ENCODE measurements at regions not wholly inside any gene's neighbourhood (a gene's known extent, or its start where the extent isn't known, plus 50 kb on each side); places are given as distances from the start of the nearest gene placed in this dataset.

DNA sequence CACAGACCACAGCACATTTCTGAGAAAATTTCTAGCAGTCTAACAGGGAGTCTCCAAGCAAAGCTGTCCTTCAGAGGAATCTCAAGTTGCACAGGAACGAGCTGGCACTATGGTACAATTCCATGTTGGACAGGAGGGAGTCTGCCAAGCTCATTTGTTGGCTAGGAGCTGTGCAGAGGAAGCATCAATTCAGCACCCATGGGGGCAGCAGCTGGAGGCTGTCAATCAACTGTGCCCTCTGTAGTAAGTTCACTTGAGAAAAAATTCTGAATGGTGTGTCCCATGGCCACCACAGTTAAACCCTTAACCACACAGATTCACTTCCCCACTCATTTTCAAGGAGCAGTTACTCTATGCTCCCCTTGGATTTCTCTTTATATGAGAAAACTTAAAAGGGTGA, 298.5 kb upstream of the PPP2R3A start:
- no peaks in the 10 kb centered on the region for H3K36me3 ChIP-seq
- no peak overlapping the region for H3K4me3 ChIP-seq
- no peaks in the 10 kb centered on the region for H3K4me1 ChIP-seq
- H3K9me3 ChIP-seq = peaks cover 0 to 2% (median 1%) of the 10 kb centered on the region in 4 donors
- intact Hi-C loops (cut with DNase I) = no loop called here
- H3K27me3 ChIP-seq = no peaks in the 10 kb centered on the region
- no peak for DNase-seq
- no peak for TF ChIP-seq POLR2AphosphoS5 (IDR thresholded peaks at IDR 0.05)
- TF ChIP-seq POLR2A (IDR thresholded peaks at IDR 0.05) = no peak
- TF ChIP-seq EP300 (IDR thresholded peaks at IDR 0.05) = no peak
- TF ChIP-seq CTCF (IDR thresholded peaks at IDR 0.05) = no peak
- 49% methylated on average over 1 of the region's 1 CpG for WGBS, 2 donors
- no peak overlapping the region for H3K27ac ChIP-seq

- 82 to 89% methylated on average over 3 of the region's 3 CpGs for WGBS, 2 donors
- no peaks in the 10 kb centered on the region for H3K36me3 ChIP-seq
- H3K4me1 ChIP-seq = no peaks in the 10 kb centered on the region
- intact Hi-C loops (cut with DNase I) = no loop called here
- H3K27ac ChIP-seq = no peak overlapping the region
- no peak for TF ChIP-seq POLR2A (IDR thresholded peaks at IDR 0.05)
- peaks cover 0 to 2% (median 0%) of the 10 kb centered on the region in 4 donors for H3K9me3 ChIP-seq
- DNase-seq = no peak
- no peak overlapping the region for H3K4me3 ChIP-seq
- H3K27me3 ChIP-seq = no peaks in the 10 kb centered on the region
These were observed 291.0 kb upstream of the PPP2R3A start for GRCh38 chr3:135674508-135674907.

DNA sequence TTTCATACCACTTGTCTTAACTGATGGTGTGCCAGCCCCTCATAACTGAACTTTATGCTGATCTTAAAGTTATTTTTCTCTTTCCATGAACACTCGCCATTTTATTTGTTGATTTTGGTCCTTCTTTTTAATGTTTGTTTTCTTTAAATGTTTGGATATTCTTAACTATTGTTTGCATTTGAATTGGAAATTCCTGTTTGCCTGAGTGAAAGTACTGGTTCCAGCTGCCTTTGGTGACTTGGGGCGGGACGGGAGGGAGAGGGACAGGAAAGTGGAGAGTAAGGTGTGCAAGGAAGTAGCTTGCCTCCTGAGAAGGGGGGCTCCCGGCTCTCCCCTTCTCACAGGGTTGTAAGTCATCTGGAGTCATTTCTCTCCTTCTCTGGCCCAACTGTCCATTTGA, 287.1 kb upstream of the PPP2R3A start:
- H3K27ac ChIP-seq = no peak overlapping the region
- H3K9me3 ChIP-seq = peaks cover 0 to 3% (median 0%) of the 10 kb centered on the region in 4 donors
- intact Hi-C loops (cut with DNase I) = no loop called here
- no peak overlapping the region for H3K4me3 ChIP-seq
- 30 to 63% methylated on average over 4 of the region's 4 CpGs for WGBS, 2 donors
- H3K27me3 ChIP-seq = no peaks in the 10 kb centered on the region
- DNase-seq = no peak
- no peaks in the 10 kb centered on the region for H3K4me1 ChIP-seq
- TF ChIP-seq EP300 (IDR thresholded peaks at IDR 0.05) (no peak), CTCF (IDR thresholded peaks at IDR 0.05) (no peak), POLR2A (IDR thresholded peaks at IDR 0.05) (no peak), POLR2AphosphoS5 (IDR thresholded peaks at IDR 0.05) (no peak)
- no peaks in the 10 kb centered on the region for H3K36me3 ChIP-seq

DNA sequence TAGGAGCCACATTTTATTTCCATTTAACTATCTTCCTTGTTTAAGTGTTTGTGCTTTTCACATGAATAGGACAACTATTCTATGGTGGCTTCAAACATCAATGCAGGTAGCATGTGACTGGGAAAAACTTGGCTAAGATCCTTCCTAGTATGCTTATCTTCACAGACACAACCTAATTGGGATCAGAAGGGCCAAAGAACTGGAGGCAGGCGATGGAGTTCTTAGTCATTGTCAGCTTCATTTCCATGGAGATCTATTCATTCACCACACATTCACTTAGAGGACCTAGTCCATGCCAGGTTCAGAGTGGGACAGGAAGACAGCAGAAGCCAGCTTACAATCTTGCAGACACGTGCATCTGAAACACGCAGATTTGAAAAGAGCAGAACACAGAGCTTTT, 277.5 kb upstream of the PPP2R3A start:
- no peaks in the 10 kb centered on the region for H3K4me1 ChIP-seq
- TF ChIP-seq POLR2AphosphoS5 (IDR thresholded peaks at IDR 0.05) (no peak), POLR2A (IDR thresholded peaks at IDR 0.05) (no peak), CTCF (IDR thresholded peaks at IDR 0.05) (no peak), EP300 (IDR thresholded peaks at IDR 0.05) (no peak)
- DNase-seq = no peak
- no peaks in the 10 kb centered on the region for H3K27me3 ChIP-seq
- H3K27ac ChIP-seq = no peak overlapping the region
- no peak overlapping the region for H3K4me3 ChIP-seq
- WGBS, 2 donors = 90 to 93% methylated on average over 3 of the region's 3 CpGs
- peaks cover 0 to 6% (median 0%) of the 10 kb centered on the region in 4 donors for H3K9me3 ChIP-seq
- intact Hi-C loops (cut with DNase I) = no loop called here
- H3K36me3 ChIP-seq = no peaks in the 10 kb centered on the region

DNA sequence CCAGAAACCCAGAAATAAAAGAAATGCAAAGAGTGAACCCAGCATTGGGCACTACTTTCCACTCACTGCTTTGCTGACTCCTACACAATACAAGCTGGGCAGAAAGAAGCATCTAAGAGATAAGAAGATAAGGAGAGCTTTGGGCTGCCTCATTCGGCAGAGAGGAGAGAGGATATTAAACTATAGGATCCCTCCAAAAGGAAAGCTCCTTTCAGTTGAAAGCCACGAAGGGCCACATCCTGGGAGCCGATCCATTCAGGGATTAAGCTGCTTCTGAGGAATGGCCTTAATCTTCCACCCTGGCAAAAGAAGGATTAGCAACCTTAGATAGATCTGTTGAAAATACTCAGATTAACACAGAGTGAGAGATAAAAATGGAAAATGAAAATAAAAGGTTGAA, 274.9 kb upstream of the PPP2R3A start:
- H3K27ac ChIP-seq = no peak overlapping the region
- H3K4me3 ChIP-seq = no peak overlapping the region
- no peaks in the 10 kb centered on the region for H3K27me3 ChIP-seq
- no peaks in the 10 kb centered on the region for H3K36me3 ChIP-seq
- no peak for DNase-seq
- WGBS, 2 donors = 59 to 70% methylated on average over 3 of the region's 3 CpGs
- intact Hi-C loops (cut with DNase I) = no loop called here
- no peak for TF ChIP-seq POLR2AphosphoS5 (IDR thresholded peaks at IDR 0.05)
- TF ChIP-seq EP300 (IDR thresholded peaks at IDR 0.05) = no peak
- no peak for TF ChIP-seq POLR2A (IDR thresholded peaks at IDR 0.05)
- no peak for TF ChIP-seq CTCF (IDR thresholded peaks at IDR 0.05)
- H3K9me3 ChIP-seq = no peaks in the 10 kb centered on the region
- no peaks in the 10 kb centered on the region for H3K4me1 ChIP-seq

Data from sigmoid colon (tissue), 6 donors.